MM.1S (cell line): ENCODE measurements at regions not wholly inside any gene's neighbourhood (a gene's known extent, or its start where the extent isn't known, plus 50 kb on each side); places are given as distances from the start of the nearest gene placed in this dataset.

Experiments
- CTCF ChIP-seq: fragments of 300-600 bp; sonication (generic); IDR thresholded peaks from 2 replicates; pipeline ENCODE4 v1.5.1; 2016; ENCODE audit warnings: antibody characterized with exemption, low read length, mixed read lengths
- EZH2 ChIP-seq: fragments of 300-600 bp; sonication (generic); optimal IDR thresholded peaks from 2 replicates; pipeline ENCODE3; 2017; ENCODE audit warnings: low read depth, mild to moderate bottlenecking, antibody characterized with exemption, low read length, mixed read lengths
- EZH2phosphoT487 ChIP-seq: fragments of 300-600 bp; sonication (generic); IDR thresholded peaks from 2 replicates; pipeline ENCODE4 v1.6.1; 2018; ENCODE audit warnings: antibody characterized with exemption, low read length

- TF ChIP-seq CTCF (no peak), EZH2 (no peak), EZH2phosphoT487 (no peak)
These were observed 244.3 kb upstream of the ADAMTS9 start for GRCh38 chr3:64932016-64932518.
